GM12892 (cell line): ENCODE measurements at regions not wholly inside any gene's neighbourhood (a gene's known extent, or its start where the extent isn't known, plus 50 kb on each side); places are given as distances from the start of the nearest gene placed in this dataset.

Experiments used
- POLR2A ChIP-seq: IDR thresholded peaks from 2 replicates; pipeline ENCODE4 v1.6.1; 2011; ENCODE audit warnings: low read depth, low read length, control low read depth
- POLR2AphosphoS5 ChIP-seq: IDR thresholded peaks from 2 replicates; pipeline ENCODE4 v1.6.1; 2011; ENCODE audit warnings: low read depth, low read length, control low read depth

GRCh38 chrX:25344161-25344936 is 328.6 kb upstream of the ARX start:
- TF ChIP-seq POLR2A: no peak
- no peak for TF ChIP-seq POLR2AphosphoS5
